ENCODE measurements at regions not wholly inside any gene's neighbourhood (a gene's known extent, or its start where the extent isn't known, plus 50 kb on each side); places are given as distances from the start of the nearest gene placed in this dataset.
A peak's percentile ranks its signal among the peaks of the same experiment; 100 is the strongest.

DNA sequence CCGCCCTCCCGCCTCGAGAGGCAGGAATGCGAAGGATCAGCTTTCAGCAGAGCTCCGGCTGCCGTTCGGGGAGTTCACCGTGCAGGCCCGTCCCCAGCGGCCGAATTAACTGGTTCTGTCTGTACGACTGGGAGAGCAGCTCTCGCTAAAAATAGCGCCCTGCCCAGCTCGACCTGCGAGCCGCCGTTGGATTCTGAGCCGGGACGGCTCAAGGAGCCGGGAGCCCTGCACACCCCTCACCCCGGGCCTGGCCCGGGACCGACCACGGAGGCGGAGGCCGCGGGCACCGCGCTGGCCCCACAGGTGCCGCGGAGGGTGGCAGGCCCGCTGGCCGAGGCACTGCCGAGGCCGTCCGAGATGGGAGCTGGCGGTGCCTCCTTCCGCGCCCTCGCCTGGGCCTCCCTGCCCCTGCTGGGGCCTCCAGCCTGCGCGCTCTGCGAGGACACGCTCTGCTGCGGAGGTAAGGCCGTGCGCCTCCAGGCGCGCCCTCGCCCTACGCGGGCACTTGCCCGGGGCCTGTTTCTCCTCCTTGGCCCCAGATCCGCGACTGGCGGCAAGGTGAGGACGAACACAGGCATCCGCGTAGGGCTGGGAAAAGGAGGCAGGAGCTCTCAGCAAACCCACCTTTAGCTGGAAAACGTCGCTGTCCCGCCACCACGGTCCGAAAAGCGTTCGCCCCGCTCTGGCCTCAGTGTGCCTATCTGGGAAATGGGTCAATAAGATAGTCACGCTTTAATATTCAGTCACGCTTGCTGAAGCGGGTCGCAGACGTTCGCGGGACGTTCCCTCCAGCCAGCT, 53.1 kb upstream of the DAB2IP start:
- H3K4me3 ChIP-seq (ENCODE audit: low read length in 2 of 2), result no peak overlapping the region
- no peaks in the 10 kb centered on the region for H3K36me3 ChIP-seq (ENCODE audit: control insufficient read depth in 2 of 2, insufficient read depth in 2 of 2, low read length in 1 of 2)
- peak overlapping the region in 1 of 2 donors; percentile 42 for H3K27ac ChIP-seq (ENCODE audit: low read depth in 1 of 2, low read length in 1 of 2)
- no peak for DNase-seq (ENCODE audit: low read depth in 6 of 9, low spot score in 9 of 9)
- 21% methylated on average over 76 of the region's 76 CpGs for WGBS
- peaks cover 44 to 78% of the 10 kb centered on the region in 2 donors for H3K27me3 ChIP-seq (ENCODE audit: control insufficient read depth in 2 of 2, insufficient read depth in 1 of 2, low read length in 1 of 2)
- H3K9me3 ChIP-seq (ENCODE audit: control insufficient read depth in 2 of 2, insufficient read depth in 1 of 2, low read length in 1 of 2), result peaks cover 5 to 13% of the 10 kb centered on the region in 2 donors
- no peaks in the 10 kb centered on the region for H3K4me1 ChIP-seq (ENCODE audit: control insufficient read depth in 2 of 2, insufficient read depth in 2 of 2, low read length in 2 of 2)

DNA sequence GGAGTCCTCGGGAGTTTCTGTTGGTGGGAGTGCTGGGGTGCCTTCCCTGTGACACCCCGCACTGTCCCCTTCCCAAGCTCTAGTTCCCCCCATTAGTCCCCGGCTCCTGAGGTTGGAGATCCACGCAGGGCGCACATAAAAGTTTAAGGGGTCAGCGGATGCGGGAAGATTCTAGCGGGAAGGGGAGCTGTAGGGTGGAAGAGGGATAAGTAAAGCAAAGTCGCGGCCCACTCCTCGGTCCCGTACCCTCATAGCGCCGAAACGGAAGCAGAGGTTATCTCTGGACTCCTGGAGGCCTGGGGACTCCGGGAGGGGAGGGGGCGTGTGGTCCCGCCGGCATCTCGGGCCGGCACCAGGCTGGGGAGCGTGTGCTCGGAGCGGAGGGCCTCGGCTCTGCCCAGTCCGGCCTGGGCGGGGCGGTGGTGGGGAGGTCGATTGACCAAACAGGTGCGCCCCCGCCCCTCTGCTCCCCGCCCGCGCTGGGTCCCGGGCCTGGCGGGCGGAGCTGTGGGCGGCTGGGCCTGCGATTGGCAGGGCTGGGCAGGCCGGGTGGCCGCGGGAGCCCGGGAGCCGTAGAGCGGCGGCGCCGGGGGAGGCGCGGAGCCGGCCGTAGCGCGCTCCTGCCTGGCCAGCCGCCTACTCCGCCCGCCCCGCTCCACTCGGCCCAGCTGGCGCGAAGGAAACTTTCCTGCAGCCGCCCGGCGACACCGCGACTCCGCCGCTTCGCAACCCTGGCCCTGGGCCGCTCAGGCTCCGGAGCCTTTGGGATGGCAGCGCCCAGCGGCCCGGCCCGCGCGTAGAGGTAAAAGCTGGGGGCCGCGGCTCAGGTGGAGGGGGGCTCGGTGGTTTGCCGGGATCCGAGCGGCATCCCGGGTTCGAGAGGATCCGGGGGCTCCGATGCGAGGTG, 52.2 kb upstream of the DAB2IP start:
- H3K4me1 ChIP-seq (ENCODE audit: control insufficient read depth in 2 of 2, insufficient read depth in 2 of 2, low read length in 2 of 2), result no peaks in the 10 kb centered on the region
- peak overlapping the region in 1 of 2 donors; percentile 49 for H3K27ac ChIP-seq (ENCODE audit: low read depth in 1 of 2, low read length in 1 of 2)
- DNase-seq (ENCODE audit: low read depth in 6 of 9, low spot score in 9 of 9), result no peak
- peak overlapping the region in 1 of 2 donors; percentile 34 for H3K4me3 ChIP-seq (ENCODE audit: low read length in 2 of 2)
- peaks cover 5 to 13% of the 10 kb centered on the region in 2 donors for H3K9me3 ChIP-seq (ENCODE audit: control insufficient read depth in 2 of 2, insufficient read depth in 1 of 2, low read length in 1 of 2)
- H3K36me3 ChIP-seq (ENCODE audit: control insufficient read depth in 2 of 2, insufficient read depth in 2 of 2, low read length in 1 of 2), result no peaks in the 10 kb centered on the region
- 3% methylated on average over 88 of the region's 88 CpGs for WGBS
- peaks cover 44 to 84% of the 10 kb centered on the region in 2 donors for H3K27me3 ChIP-seq (ENCODE audit: control insufficient read depth in 2 of 2, insufficient read depth in 1 of 2, low read length in 1 of 2)

DNA sequence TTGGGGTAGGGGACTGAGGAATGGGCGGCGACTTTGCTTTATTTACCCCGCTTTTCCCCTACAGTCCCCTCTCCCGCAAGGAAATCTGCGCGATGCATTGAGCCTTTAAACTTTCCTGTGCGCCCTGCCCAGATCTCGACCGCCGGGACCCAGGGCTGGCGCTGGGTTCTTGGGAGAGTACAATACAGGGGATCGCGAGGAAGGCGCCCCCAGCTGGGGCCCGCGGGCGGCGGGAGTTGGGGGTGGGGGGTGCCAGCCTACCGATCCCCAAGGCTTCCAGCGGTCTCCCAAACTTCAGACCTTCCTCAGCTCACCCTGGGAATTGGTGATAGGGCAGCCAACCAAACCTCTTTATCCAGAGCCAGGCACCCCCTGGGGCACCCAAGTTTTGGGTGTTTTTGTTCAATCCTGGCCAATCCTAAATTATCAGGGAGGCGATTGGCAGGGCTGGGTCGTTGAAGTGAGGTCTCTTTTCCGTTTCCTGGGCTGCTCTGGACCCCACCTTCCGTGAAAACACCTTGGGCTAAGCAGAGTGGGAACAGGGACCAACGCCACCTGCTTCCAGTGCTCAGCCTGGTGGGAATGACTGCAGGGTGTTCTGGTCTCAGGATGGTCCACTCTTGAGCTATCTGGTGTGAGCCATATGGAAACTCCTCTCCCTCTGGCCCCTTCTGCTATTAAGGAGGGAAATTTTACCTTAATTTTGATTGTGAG, 51.4 kb upstream of the DAB2IP start:
- no peaks in the 10 kb centered on the region for H3K36me3 ChIP-seq (ENCODE audit: control insufficient read depth in 2 of 2, insufficient read depth in 2 of 2, low read length in 1 of 2)
- peak overlapping the region in 1 of 2 donors; percentile 34 for H3K4me3 ChIP-seq (ENCODE audit: low read length in 2 of 2)
- peaks cover 44 to 84% of the 10 kb centered on the region in 2 donors for H3K27me3 ChIP-seq (ENCODE audit: control insufficient read depth in 2 of 2, insufficient read depth in 1 of 2, low read length in 1 of 2)
- peaks cover 5 to 13% of the 10 kb centered on the region in 2 donors for H3K9me3 ChIP-seq (ENCODE audit: control insufficient read depth in 2 of 2, insufficient read depth in 1 of 2, low read length in 1 of 2)
- H3K27ac ChIP-seq (ENCODE audit: low read depth in 1 of 2, low read length in 1 of 2), result peak overlapping the region in 1 of 2 donors; percentile 49
- no peak for DNase-seq (ENCODE audit: low read depth in 6 of 9, low spot score in 9 of 9)
- WGBS, result 12% methylated on average over 25 of the region's 25 CpGs
- H3K4me1 ChIP-seq (ENCODE audit: control insufficient read depth in 2 of 2, insufficient read depth in 2 of 2, low read length in 2 of 2), result no peaks in the 10 kb centered on the region

DNA sequence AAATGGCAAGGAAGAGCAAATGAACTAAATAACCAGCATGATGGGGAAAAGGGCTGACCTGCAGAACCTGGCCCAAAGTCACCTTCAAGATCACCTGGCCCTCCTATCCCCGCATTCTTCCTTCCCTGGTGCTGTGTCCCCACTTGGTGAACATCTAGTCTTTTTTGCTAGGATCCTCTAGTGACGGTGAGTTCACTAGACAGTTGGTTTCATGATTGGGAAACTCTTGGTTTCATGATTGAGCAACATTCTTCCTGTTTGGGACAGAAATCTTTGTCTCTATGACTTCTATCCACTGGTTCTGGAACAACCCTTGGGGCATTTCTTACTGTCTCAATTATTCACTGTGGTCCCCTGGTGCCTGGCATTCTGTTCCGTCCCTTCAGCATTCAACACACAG, 50.2 kb upstream of the DAB2IP start:
- H3K4me3 ChIP-seq (ENCODE audit: low read length in 2 of 2), result no peak overlapping the region
- H3K27me3 ChIP-seq (ENCODE audit: control insufficient read depth in 2 of 2, insufficient read depth in 1 of 2, low read length in 1 of 2), result peaks cover 44 to 78% of the 10 kb centered on the region in 2 donors
- 75% methylated on average over 3 of the region's 3 CpGs for WGBS
- H3K4me1 ChIP-seq (ENCODE audit: control insufficient read depth in 2 of 2, insufficient read depth in 2 of 2, low read length in 2 of 2), result no peaks in the 10 kb centered on the region
- peaks cover 5 to 13% of the 10 kb centered on the region in 2 donors for H3K9me3 ChIP-seq (ENCODE audit: control insufficient read depth in 2 of 2, insufficient read depth in 1 of 2, low read length in 1 of 2)
- no peak for DNase-seq (ENCODE audit: low read depth in 6 of 9, low spot score in 9 of 9)
- H3K27ac ChIP-seq (ENCODE audit: low read depth in 1 of 2, low read length in 1 of 2), result no peak overlapping the region
- no peaks in the 10 kb centered on the region for H3K36me3 ChIP-seq (ENCODE audit: control insufficient read depth in 2 of 2, insufficient read depth in 2 of 2, low read length in 1 of 2)

Data from thymus (tissue), 11 donors.